Left ventricle myocardium superior (tissue), 1 donor: ENCODE measurements at regions not wholly inside any gene's neighbourhood (a gene's known extent, or its start where the extent isn't known, plus 50 kb on each side); places are given as distances from the start of the nearest gene placed in this dataset.
"Not testable (repeated sequence)": the region's sequence is repeated elsewhere in the genome, so short reads cannot be mapped to it uniquely, and the experiment has no call there.

Experiments
- ATAC-seq: fragments of 200-7000 bp; cut with Tn5 transposase; one replicate; pipeline ENCODE4 v1.9.1; 2020; ENCODE audit warnings: mild to moderate bottlenecking, moderate library complexity
- DNase-seq: peaks from one replicate; pipeline ENCODE4 v3.0.0-alpha.2; 2020
- intact Hi-C: fragments of 100-400 bp; cut with micrococcal nuclease; formaldehyde crosslinking; loops from one replicate; pipeline ENCODE4 v1.11.0; 2022
- donor health status: DM: no; HTN: yes; CAD: no; lungs with severe emphysema.

GRCh38 chr2:57050007-57050406 is 866.2 kb downstream of the CCDC85A start:
- ATAC-seq (no peak), DNase-seq (no peak)
- intact Hi-C loops, result no loop called here

- ATAC-seq, DNase-seq, intact Hi-C loops: not testable (repeated sequence)
Measured at GRCh38 chr2:57066301-57066700, 882.5 kb downstream of the CCDC85A start.

DNA sequence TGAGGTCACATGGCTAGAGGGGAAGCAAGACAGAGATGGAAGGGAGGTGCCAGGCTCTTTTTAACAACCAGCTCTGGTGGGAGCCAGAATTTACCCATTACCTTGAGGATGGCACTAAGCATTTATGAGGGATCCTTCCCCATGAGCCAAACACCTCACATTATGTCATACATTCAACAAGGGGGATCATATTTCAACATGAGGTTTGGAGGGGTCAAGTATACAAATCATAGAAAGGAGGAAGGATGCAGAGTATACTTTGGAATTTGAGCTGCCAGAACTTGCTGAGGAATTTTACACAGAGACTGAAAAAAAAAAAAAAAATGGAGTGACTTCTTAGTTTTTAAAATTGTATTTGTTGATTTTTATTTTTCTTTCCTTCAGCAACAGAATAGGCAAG is 891.4 kb downstream of the CCDC85A start:
- ATAC-seq (no peak), DNase-seq (no peak)
- intact Hi-C loops, result no loop called here

GRCh38 chr2:57080035-57080434 is 896.2 kb downstream of the CCDC85A start:
- ATAC-seq, result no peak
- intact Hi-C loops, result no loop called here
- DNase-seq, result no peak

DNA sequence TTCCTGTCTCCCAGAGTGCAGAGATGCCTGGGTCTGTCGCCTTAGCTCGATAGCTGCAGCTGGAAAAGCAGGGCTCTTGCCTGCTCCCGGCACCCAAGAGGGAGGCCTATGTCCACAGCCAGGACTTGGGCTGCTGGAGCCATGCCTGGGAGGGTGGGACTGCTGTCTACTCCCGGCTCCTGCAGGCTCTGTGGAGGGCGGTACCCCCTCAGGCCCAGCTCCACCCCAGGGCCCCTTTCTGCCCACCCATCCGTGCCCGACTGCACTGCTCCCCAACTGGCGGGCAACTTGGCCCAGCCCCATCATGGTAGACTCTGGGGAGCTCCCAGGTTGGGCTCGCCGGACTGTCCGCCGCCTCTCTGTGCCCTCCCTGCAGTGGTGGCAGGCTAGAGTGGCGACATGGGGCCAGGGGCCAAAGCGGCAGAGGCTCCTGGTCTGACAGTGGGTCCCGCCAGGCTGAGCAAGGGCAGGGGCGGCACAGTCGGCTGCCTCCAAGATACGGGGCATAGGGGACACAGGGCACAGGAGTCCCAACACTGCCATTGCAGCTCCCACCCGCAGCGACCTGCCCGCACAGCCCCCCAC is 901.0 kb downstream of the CCDC85A start:
- no peak for ATAC-seq
- intact Hi-C loops, result no loop called here
- no peak for DNase-seq

DNA sequence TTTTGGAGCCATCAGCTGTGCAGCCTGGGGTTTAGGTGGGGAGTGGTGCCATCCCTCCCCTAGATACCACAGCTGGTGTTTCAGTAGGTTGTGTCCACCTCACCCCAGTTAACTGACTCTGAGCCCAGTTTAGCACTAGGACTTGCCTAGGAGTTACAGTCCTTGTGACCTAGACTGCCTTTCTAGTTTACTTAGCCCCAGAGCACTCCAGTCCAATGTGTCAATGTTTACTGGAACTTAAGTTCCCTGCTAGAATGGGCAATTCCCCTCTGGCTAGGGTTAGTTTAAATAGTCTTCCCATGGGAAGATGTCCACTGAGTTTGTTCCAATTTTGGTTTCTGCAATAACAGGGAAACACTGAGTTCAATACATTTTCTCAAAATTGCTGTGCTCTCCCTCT is 909.2 kb downstream of the CCDC85A start:
- no peak for DNase-seq
- ATAC-seq, result no peak
- intact Hi-C loops, result no loop called here

GRCh38 chr2:57097855-57098254 is 914.1 kb downstream of the CCDC85A start:
- intact Hi-C loops, result no loop called here
- DNase-seq (no peak), ATAC-seq (no peak)

- no peak for DNase-seq
- no peak for ATAC-seq
- intact Hi-C loops, result no loop called here
Measured at GRCh38 chr2:57100436-57100835, 916.6 kb downstream of the CCDC85A start.

DNA sequence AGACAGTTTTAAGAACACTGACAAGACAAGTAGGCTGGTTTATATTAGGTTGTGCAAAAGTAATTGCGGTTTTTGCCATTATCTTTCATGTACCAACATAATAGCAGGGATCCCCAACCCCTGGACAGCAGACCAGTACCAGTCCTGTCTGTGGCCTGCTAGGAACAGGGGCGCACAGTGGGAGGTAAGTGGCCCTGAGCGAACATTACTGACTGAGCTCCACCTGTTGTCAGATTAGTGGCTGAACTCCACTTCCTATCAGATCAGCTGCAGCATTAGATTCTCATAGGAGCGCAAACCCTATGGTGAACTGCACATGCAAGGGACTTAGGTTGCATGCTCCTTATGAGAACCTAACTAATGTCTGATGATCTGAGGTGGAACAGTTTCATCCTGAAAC is 921.9 kb downstream of the CCDC85A start:
- no peak for DNase-seq
- ATAC-seq, result no peak
- intact Hi-C loops, result no loop called here

- intact Hi-C loops, result no loop called here
- no peak for ATAC-seq
- DNase-seq, result no peak
Measured at GRCh38 chr2:57107353-57107752, 923.6 kb downstream of the CCDC85A start.

DNA sequence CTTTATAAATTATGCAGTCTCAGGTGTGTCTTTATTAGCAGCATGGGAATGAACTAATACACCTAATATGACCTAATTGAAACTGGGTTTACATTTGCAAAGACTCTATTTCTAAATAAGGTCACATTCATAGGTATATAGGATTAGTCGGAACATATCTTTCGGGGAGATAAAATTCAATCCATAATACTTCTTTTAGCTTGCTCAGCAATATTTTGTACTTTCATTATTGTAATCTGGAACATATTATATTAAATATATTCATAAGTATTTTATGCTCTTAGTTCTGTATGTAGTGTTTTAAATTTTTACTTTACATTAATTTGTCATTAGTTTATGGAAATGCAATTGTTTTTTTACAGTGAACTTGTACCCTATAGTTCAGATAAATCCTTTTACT is 927.7 kb downstream of the CCDC85A start:
- ATAC-seq, result no peak
- intact Hi-C loops, result no loop called here
- no peak for DNase-seq

- intact Hi-C loops, result no loop called here
- DNase-seq (no peak), ATAC-seq (no peak)
Measured at GRCh38 chr2:57119141-57119540, 927.5 kb upstream of the VRK2 start.

- no peak for DNase-seq
- intact Hi-C loops, result no loop called here
Measured at GRCh38 chr2:57126410-57126809, 920.2 kb upstream of the VRK2 start.

GRCh38 chr2:57139179-57139578 is 907.4 kb upstream of the VRK2 start:
- DNase-seq (no peak), ATAC-seq (no peak)
- intact Hi-C loops, result no loop called here

More at GRCh38 chr2:57126410-57126809, 920.2 kb upstream of the VRK2 start:
- no peak for ATAC-seq

GRCh38 chr2:57141269-57141668 is 905.3 kb upstream of the VRK2 start:
- ATAC-seq, result no peak
- intact Hi-C loops, result no loop called here

GRCh38 chr2:57146951-57147350 is 899.7 kb upstream of the VRK2 start:
- intact Hi-C loops, result no loop called here
- ATAC-seq (no peak), DNase-seq (no peak)

More at GRCh38 chr2:57141269-57141668, 905.3 kb upstream of the VRK2 start:
- no peak for DNase-seq

DNA sequence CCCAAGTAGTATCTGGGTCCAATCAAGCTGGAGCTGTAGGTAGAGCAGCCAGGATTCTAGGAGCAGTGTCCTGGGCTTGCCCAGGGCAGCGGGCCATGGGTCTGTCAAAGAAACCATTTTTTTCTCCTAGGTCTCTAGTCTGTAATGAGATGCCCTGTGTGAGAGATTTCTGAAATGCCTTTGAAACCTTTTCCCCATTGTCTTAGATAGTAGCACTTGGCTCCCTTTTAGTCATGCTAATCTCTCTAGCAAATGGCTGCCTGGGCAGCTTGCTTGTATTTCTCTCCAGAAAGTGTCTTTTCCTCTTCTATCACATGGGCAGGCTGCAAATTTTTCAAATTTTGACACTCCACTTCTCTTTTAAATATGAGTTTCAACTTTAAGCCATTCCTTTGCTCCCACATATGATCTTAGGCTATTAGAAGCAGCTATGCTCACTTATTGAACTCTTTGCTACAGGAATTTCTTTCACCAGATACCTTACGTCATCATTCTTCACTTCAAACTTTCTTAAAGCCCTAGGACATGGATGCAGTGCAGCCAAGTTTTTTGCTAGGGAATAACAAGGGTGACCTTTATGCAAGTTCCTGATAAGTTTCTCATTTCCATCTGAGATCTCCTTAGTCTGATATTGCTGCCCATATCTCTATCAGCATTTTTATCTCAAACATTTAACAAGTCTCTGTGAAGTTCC is 890.2 kb upstream of the VRK2 start:
- intact Hi-C loops, result no loop called here
- DNase-seq (no peak), ATAC-seq (no peak)

DNA sequence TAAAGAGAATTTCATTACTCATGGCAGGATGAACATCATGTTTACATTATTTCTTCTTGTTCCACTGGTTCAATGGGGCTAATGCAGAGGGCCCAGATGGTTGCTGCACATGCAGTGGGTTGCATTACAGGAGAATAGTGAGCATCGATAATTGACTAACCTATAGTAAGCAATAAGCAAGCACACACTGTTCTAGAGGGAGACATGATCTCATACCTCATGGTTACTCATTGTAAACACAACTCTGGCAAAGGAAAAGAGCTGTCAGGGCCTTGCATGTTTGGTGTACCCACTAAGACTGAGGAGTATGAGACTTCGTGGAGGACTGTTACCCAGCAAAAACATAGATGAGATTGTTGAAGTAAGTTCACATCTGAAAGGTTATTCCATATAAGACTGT is 885.6 kb upstream of the VRK2 start:
- ATAC-seq (no peak), DNase-seq (no peak)
- intact Hi-C loops, result no loop called here

DNA sequence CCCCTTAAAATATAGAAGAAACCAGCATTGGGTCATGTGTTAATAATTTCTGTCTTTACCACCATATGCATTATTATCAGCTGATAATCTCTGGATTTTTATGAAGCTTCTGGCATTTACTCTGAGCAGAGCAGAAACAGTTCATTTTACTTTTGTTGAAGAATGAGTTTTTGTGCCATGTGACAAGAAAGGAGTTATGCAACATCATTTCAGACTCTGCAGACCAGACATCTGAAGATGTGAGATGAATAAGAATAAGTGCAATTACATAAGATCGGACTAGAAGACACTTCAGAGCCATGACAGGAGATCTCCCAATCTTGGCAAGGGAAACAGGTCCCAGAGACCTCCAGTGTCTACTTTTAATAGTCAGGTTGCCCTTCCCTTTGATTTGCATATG is 869.4 kb upstream of the VRK2 start:
- intact Hi-C loops, result no loop called here
- DNase-seq (no peak), ATAC-seq (no peak)

- no peak for DNase-seq
- intact Hi-C loops, result no loop called here
- no peak for ATAC-seq
Measured at GRCh38 chr2:57180042-57180567, 866.5 kb upstream of the VRK2 start.

GRCh38 chr2:57180678-57181077 is 865.9 kb upstream of the VRK2 start:
- DNase-seq (no peak), ATAC-seq (no peak)
- intact Hi-C loops, result no loop called here
